GM23338 (cell line): ENCODE measurements at regions not wholly inside any gene's neighbourhood (a gene's known extent, or its start where the extent isn't known, plus 50 kb on each side); places are given as distances from the start of the nearest gene placed in this dataset.

Experiments
- CTCF ChIP-seq, 2 experiments: fragments of 200-600 bp in 1 of 2; sonication (generic) in 1 of 2; conservative IDR thresholded peaks; 2 replicates each; pipeline versions ENCODE4 v1.5.1 to v1.6.1; 2016 to 2017; ENCODE audit warnings: antibody characterized with exemption in 2 of 2, low read depth in 2 of 2, mild to moderate bottlenecking in 2 of 2, moderate library complexity in 1 of 2
- ETS1 ChIP-seq: IDR thresholded peaks from 2 replicates; pipeline ENCODE4 v1.6.1; 2016; ENCODE audit warnings: antibody characterized with exemption
- EZH2 ChIP-seq: fragments of 200-600 bp; sonication (generic); IDR thresholded peaks from one replicate; pipeline ENCODE4 v1.8.0; 2017; ENCODE audit warnings: antibody characterized with exemption, mild to moderate bottlenecking, low read depth; ENCODE audit not compliant: unreplicated experiment
- EZH2phosphoT487 ChIP-seq: fragments of 200-600 bp; sonication (generic); IDR thresholded peaks from one replicate; pipeline ENCODE4 v1.8.1; 2018; ENCODE audit warnings: antibody characterized with exemption; ENCODE audit not compliant: unreplicated experiment
- JUNB ChIP-seq: IDR thresholded peaks from one replicate; pipeline ENCODE4 v1.6.1; 2016; ENCODE audit warnings: antibody characterized with exemption; ENCODE audit not compliant: unreplicated experiment
- POLR2AphosphoS5 ChIP-seq: IDR thresholded peaks from 2 replicates; pipeline ENCODE4 v1.6.1; 2016; ENCODE audit warnings: antibody characterized with exemption, low read depth
- REST ChIP-seq: IDR thresholded peaks from one replicate; pipeline ENCODE4 v1.6.1; 2018; ENCODE audit warnings: antibody characterized with exemption; ENCODE audit not compliant: unreplicated experiment
- ZNF114 ChIP-seq: fragments of 250-450 bp; sonication (Bioruptor Pico); IDR thresholded peaks from 2 replicates; pipeline ENCODE4 v1.5.0; 2020; ENCODE audit warnings: mild to moderate bottlenecking, moderate library complexity

DNA sequence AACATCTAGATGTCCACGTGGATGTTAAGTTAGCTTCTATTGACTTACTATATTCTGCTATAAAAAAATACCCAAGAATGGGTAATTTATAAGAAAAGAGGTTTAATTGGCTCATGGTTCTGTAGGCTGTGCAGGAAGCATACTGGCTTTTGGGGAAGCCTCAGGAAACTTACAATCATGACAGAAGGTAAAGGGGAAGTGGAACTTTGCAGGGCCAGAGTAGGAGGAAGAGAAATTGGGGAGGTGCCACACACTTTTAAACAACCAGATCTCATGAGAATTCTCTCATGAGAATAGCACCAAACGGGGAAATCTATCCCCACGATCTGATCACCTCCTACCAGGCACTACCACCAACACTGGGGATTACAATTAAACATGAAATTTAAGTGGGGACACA, 689.3 kb downstream of the METTL15 start:
- no peak for TF ChIP-seq CTCF (conservative IDR thresholded peaks at IDR 0.05; ENCODE audit: low read depth in 2 of 2)
- TF ChIP-seq EZH2, result no peak
- no peak for TF ChIP-seq REST
- TF ChIP-seq POLR2AphosphoS5, result no peak
- TF ChIP-seq ETS1, result no peak
- TF ChIP-seq EZH2phosphoT487, result no peak
- TF ChIP-seq ZNF114 (CRISPR knock-in tag), result no peak
- no peak for TF ChIP-seq JUNB
